Kidney (tissue), 13 donors: ENCODE measurements at regions not wholly inside any gene's neighbourhood (a gene's known extent, or its start where the extent isn't known, plus 50 kb on each side); places are given as distances from the start of the nearest gene placed in this dataset.

Experiments
- DNase-seq, 5 donors: peaks; one replicate each; pipeline ENCODE4 v3.0.0-alpha.2; 2013 to 2020
- FAIRE-seq: peaks from 2 replicates; lab custom pipeline; 2012; peaks lifted over from hg19 to GRCh38; lab: Jason Lieb, UNC
- H3K27ac ChIP-seq, 2 donors: one replicate each; pipeline ENCODE4 v1.7.0; 2013; ENCODE audit warnings: low read depth in 2 of 2, low read length in 2 of 2, inconsistent platforms in 1 of 2
- H3K27me3 ChIP-seq: one replicate; pipeline ENCODE4 v1.7.1; 2013; ENCODE audit warnings: low read length, inconsistent platforms; ENCODE audit not compliant: control insufficient read depth, insufficient read depth
- H3K36me3 ChIP-seq, 3 donors: one replicate each; pipeline versions ENCODE4 v1.7.0 to v1.7.1; 2013; ENCODE audit warnings: low read length in 3 of 3, control low read depth in 1 of 3, inconsistent platforms in 1 of 3; ENCODE audit not compliant: insufficient read depth in 3 of 3, control insufficient read depth in 2 of 3
- H3K4me1 ChIP-seq, 3 donors: one replicate each; pipeline versions ENCODE4 v1.7.0 to v1.7.1; 2013; ENCODE audit warnings: low read length in 3 of 3, inconsistent platforms in 1 of 3, low read depth in 1 of 3; ENCODE audit not compliant: control insufficient read depth in 2 of 3, insufficient read depth in 2 of 3
- H3K4me3 ChIP-seq, 3 donors: one replicate each; pipeline versions ENCODE4 v1.7.0 to v1.8.1; 2013; ENCODE audit warnings: low read length in 3 of 3, control low read depth in 1 of 3, inconsistent platforms in 1 of 3
- H3K9ac ChIP-seq, 3 donors: one replicate each; pipeline versions ENCODE4 v1.7.0 to v1.7.1; 2013; ENCODE audit warnings: low read length in 3 of 3, control low read depth in 1 of 3, inconsistent platforms in 1 of 3
- H3K9me3 ChIP-seq, 3 donors: one replicate each; pipeline versions ENCODE4 v1.7.0 to v1.7.1; 2013; ENCODE audit warnings: low read length in 3 of 3, control low read depth in 1 of 3, inconsistent platforms in 1 of 3; ENCODE audit not compliant: control insufficient read depth in 2 of 3, insufficient read depth in 1 of 3
- intact Hi-C: fragments of 100-400 bp; cut with DNase I; formaldehyde crosslinking; loops from one replicate; pipeline ENCODE4 v1.11.1; 2022
- TF ChIP-seq, protein P1 (sequence below): IDR thresholded peaks from 3 replicates; pipeline ENCODE4 v1.5.1; 2012; ENCODE audit warnings: mild to moderate bottlenecking, moderate library complexity, borderline replicate concordance; ENCODE audit not compliant: insufficient read depth; ENCODE audit errors: extremely low read depth
- donor health status: control.
- donor health status: control.
- donor health status: control.
- donor health status: control.
- donor health status: control.
- donor health status: DM: yes; HTN: yes; CAD: no.
- donor health status: Normal renal cell carcinoma (clear cell type).

DNA sequence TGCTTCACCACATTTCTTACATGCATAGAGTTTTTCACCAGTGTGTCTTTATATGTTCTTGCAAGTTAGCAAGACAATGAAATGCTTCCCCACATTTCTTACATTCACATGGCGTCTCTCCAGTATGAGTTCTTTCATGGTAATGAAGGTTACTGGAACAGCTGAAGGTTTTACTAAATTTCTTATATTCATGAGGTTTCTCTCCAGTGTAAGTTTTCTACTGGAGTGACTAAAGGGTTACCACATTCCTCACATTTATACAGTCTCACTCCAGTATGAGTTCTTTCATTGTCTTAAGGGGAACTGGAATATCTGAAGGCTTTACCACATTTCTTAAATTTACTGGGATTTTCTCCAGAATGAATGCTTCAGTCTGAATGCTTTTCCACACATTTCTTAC, 350.3 kb downstream of the MAT2B start:
- DNase-seq (no peak), FAIRE-seq (no peak)
- no peaks in the 10 kb centered on the region for H3K4me1 ChIP-seq
- H3K4me3 ChIP-seq, result no peak overlapping the region
- H3K27me3 ChIP-seq, result no peaks in the 10 kb centered on the region
- intact Hi-C loops, result no loop called here
- no peak overlapping the region for H3K27ac ChIP-seq
- peaks cover 0 to 15% (median 2%) of the 10 kb centered on the region in 3 donors for H3K9me3 ChIP-seq
- TF ChIP-seq, protein P1, sequence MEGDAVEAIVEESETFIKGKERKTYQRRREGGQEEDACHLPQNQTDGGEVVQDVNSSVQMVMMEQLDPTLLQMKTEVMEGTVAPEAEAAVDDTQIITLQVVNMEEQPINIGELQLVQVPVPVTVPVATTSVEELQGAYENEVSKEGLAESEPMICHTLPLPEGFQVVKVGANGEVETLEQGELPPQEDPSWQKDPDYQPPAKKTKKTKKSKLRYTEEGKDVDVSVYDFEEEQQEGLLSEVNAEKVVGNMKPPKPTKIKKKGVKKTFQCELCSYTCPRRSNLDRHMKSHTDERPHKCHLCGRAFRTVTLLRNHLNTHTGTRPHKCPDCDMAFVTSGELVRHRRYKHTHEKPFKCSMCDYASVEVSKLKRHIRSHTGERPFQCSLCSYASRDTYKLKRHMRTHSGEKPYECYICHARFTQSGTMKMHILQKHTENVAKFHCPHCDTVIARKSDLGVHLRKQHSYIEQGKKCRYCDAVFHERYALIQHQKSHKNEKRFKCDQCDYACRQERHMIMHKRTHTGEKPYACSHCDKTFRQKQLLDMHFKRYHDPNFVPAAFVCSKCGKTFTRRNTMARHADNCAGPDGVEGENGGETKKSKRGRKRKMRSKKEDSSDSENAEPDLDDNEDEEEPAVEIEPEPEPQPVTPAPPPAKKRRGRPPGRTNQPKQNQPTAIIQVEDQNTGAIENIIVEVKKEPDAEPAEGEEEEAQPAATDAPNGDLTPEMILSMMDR, result no peak
- H3K9ac ChIP-seq, result no peak overlapping the region
- no peaks in the 10 kb centered on the region for H3K36me3 ChIP-seq

DNA sequence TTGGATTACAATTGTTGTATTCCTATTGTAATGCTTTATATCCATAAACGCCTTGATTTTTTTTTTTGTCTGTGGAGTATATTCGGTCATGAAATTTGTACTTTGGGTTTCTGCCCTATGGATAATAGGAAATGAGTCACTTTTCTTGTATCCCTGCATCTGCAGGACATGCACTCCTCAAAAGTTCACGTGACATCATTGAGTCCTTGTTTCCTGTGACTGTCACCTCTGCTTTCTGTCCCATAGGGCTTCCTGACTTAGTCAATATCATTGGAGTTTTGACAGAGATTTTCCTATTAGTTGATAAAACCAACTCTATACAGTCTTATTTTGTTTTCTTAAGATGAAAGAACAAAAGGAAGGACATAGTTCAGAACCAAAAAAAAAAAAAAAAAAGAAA, 356.3 kb downstream of the MAT2B start:
- no peak for DNase-seq
- Histone ChIP-seq H3K9ac (no peak overlapping the region), H3K4me3 (no peak overlapping the region), H3K9me3 (no peaks in the 10 kb centered on the region), H3K27me3 (no peaks in the 10 kb centered on the region), H3K27ac (no peak overlapping the region), H3K36me3 (no peaks in the 10 kb centered on the region), H3K4me1 (no peaks in the 10 kb centered on the region)
- TF ChIP-seq, protein P1, result no peak
- intact Hi-C loops, result no loop called here
- FAIRE-seq, result no peak

DNA sequence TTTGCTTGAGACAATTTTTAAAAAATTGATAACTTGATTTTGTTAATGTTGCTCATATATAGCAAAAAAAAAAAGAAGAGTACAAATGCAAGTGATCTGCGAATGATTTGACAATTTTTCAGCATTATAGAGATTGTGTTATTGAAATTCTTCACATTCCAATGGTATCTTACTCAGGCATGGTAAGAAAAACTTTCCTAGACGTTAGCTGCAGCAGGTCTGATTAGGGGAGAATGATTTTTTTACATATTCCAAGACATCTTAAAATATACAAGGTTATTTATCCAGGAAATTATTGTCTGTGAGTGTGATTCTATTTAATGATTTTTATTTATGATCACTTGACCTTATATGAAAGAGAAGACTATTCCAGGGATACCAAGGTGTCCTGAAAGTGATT, 361.9 kb downstream of the MAT2B start:
- TF ChIP-seq, protein P1, result no peak
- no peaks in the 10 kb centered on the region for H3K4me1 ChIP-seq
- intact Hi-C loops, result no loop called here
- H3K27me3 ChIP-seq, result no peaks in the 10 kb centered on the region
- no peak for FAIRE-seq
- no peak overlapping the region for H3K9ac ChIP-seq
- no peak overlapping the region for H3K27ac ChIP-seq
- H3K36me3 ChIP-seq, result no peaks in the 10 kb centered on the region
- no peaks in the 10 kb centered on the region for H3K9me3 ChIP-seq
- DNase-seq, result no peak
- H3K4me3 ChIP-seq, result no peak overlapping the region

DNA sequence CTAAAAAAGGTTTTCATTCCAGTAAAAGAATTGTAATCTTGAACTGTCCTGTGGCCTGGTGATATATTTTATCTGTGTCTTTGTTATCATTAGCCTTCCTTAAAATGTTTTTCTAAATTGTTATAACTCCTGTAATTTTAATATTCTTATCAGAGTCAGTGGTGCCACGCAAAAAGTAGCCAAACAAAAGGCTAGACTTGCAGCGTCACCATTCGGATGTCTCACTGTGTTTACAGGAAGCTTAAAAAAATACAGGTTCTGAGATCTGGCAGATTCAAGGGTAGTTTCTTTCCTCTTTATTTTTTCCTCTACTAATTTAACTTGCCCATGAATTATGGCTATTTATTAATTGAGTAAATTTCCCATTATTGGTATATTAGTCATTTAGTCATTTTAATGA, 362.3 kb downstream of the MAT2B start:
- DNase-seq (no peak), FAIRE-seq (peak; percentile 19)
- TF ChIP-seq, protein P1, result no peak
- Histone ChIP-seq H3K36me3 (no peaks in the 10 kb centered on the region), H3K27ac (no peak overlapping the region), H3K9me3 (no peaks in the 10 kb centered on the region), H3K27me3 (no peaks in the 10 kb centered on the region), H3K9ac (no peak overlapping the region), H3K4me1 (no peaks in the 10 kb centered on the region), H3K4me3 (no peak overlapping the region)
- intact Hi-C loops, result no loop called here
